K562 (cell line): ENCODE measurements at regions not wholly inside any gene's neighbourhood (a gene's known extent, or its start where the extent isn't known, plus 50 kb on each side); places are given as distances from the start of the nearest gene placed in this dataset.

Experiments
- ATAC-seq: fragments of 200-7000 bp; cut with Tn5 transposase; 3 replicates; pipeline ENCODE4 v1.9.1; 2020; ENCODE audit warnings: moderate library complexity
- BruUV-seq: library from RNA; stranded (reverse); fragments of 400-500 nt; replicated peaks from 2 replicates; lab custom pipeline; 2021; lab: Mats Ljungman, UMichigan
- CTCF ChIA-PET: fragments of 300-600 bp; formaldehyde crosslinking; extraction: SDS; loops from one replicate; lab custom pipeline; 2021; ENCODE audit warnings: low intra/inter-chr PET ratio; lab: Yijun Ruan, JAX
- POLR2A ChIA-PET: fragments of 300-600, 350-650 bp; sonication (Branson Sonifier 250); formaldehyde crosslinking; extraction: SDS; loops from one replicate; lab custom pipeline; 2021; ENCODE audit warnings: antibody characterized with exemption, inconsistent platforms; lab: Yijun Ruan, JAX
- DNase-seq, 4 experiments: peaks; one replicate each; pipeline versions ENCODE4 v3.0.0 to v3.0.0-alpha.2; 2011 to 2018; ENCODE audit warnings: low spot score in 3 of 4, mixed read lengths in 3 of 4; ENCODE audit errors: extremely low read depth in 1 of 4
- FAIRE-seq: peaks from 2 replicates; lab custom pipeline; 2011; peaks lifted over from hg19 to GRCh38; lab: Jason Lieb, UNC
- H2AFZ ChIP-seq: 2 replicates; pipeline ENCODE4 v1.6.0; 2011; ENCODE audit warnings: low read depth, low read length, control low read depth, inconsistent platforms
- H3K27ac ChIP-seq: fragments of 200-600 bp; 3 replicates; pipeline ENCODE4 v1.8.0; 2011; ENCODE audit warnings: low read depth, mild to moderate bottlenecking, control low read depth, inconsistent platforms, low read length, moderate library complexity, mixed read lengths; ENCODE audit errors: extremely low read depth
- H3K27me3 ChIP-seq, 2 experiments: fragments of 300-600 bp in 1 of 2; 2 replicates in 1 of 2; 3 replicates in 1 of 2; pipeline versions ENCODE4 v1.6.0 to v1.8.0; 2011; ENCODE audit warnings: inconsistent platforms in 2 of 2, low read length in 2 of 2, mild to moderate bottlenecking in 1 of 2, mixed read lengths in 1 of 2, moderate library complexity in 1 of 2; ENCODE audit not compliant: control insufficient read depth in 2 of 2, insufficient read depth in 2 of 2
- H3K36me3 ChIP-seq: fragments of 300-600 bp; 3 replicates; pipeline ENCODE4 v1.8.0; 2011; ENCODE audit warnings: mild to moderate bottlenecking, low read length, inconsistent platforms; ENCODE audit not compliant: control insufficient read depth, insufficient read depth
- H3K4me1 ChIP-seq, 2 experiments: fragments of 200-600 bp in 1 of 2; replicated peaks in 1 of 2; 2 replicates in 1 of 2; 3 replicates in 1 of 2; pipeline versions ENCODE4 v1.5.1 to v1.8.0; 2011; ENCODE audit warnings: inconsistent platforms in 2 of 2, low read length in 2 of 2, mild to moderate bottlenecking in 1 of 2, mixed read lengths in 1 of 2, moderate library complexity in 1 of 2; ENCODE audit not compliant: control insufficient read depth in 2 of 2, insufficient read depth in 2 of 2
- H3K4me2 ChIP-seq: 2 replicates; pipeline ENCODE4 v1.6.1; 2011; ENCODE audit warnings: low read length, control low read depth, inconsistent platforms, mixed read lengths; ENCODE audit not compliant: insufficient read depth
- H3K4me3 ChIP-seq: fragments of 200-600 bp; sonication (generic), shearing (Covaris generic); 2 replicates; pipeline ENCODE4 v1.5.1; 2016; ENCODE audit warnings: control low read depth, inconsistent platforms
- H3K79me2 ChIP-seq: fragments of 200-600 bp; 3 replicates; pipeline ENCODE4 v1.8.0; 2011; ENCODE audit warnings: low read length, inconsistent platforms; ENCODE audit not compliant: control insufficient read depth, insufficient read depth
- H3K9ac ChIP-seq, 2 experiments: 2 replicates each; pipeline versions ENCODE4 v1.6.0 to v1.6.1; 2011; ENCODE audit warnings: low read depth in 2 of 2, low read length in 2 of 2, control low read depth in 1 of 2, inconsistent platforms in 1 of 2, mild to moderate bottlenecking in 1 of 2, mixed read lengths in 1 of 2; ENCODE audit not compliant: insufficient read depth in 1 of 2
- H3K9me1 ChIP-seq: one replicate; pipeline ENCODE4 v1.6.0; 2011; ENCODE audit warnings: inconsistent platforms, mild to moderate bottlenecking, low read length, moderate library complexity; ENCODE audit not compliant: control insufficient read depth, insufficient read depth
- H3K9me3 ChIP-seq: replicated peaks from 2 replicates; pipeline ENCODE4 v1.5.1; 2011; ENCODE audit warnings: low read depth, low read length, inconsistent platforms; ENCODE audit not compliant: control insufficient read depth, insufficient read depth
- H4K20me1 ChIP-seq: replicated peaks from 2 replicates; pipeline ENCODE4 v1.6.1; 2011; ENCODE audit warnings: low read length, inconsistent platforms, mixed read lengths; ENCODE audit not compliant: control insufficient read depth, insufficient read depth
- BRF1 ChIP-seq: IDR thresholded peaks from 3 replicates; pipeline ENCODE4 v1.6.1; 2011; ENCODE audit warnings: borderline replicate concordance, mild to moderate bottlenecking; ENCODE audit not compliant: insufficient read length; ENCODE audit errors: extremely low read depth
- E2F6 ChIP-seq, 2 experiments: IDR thresholded peaks; 2 replicates each; pipeline ENCODE4 v1.6.1; 2011; ENCODE audit warnings: borderline replicate concordance in 1 of 2, control low read depth in 1 of 2, low read depth in 1 of 2, low read length in 1 of 2, mild to moderate bottlenecking in 1 of 2, mixed read lengths in 1 of 2, moderate library complexity in 1 of 2; ENCODE audit not compliant: insufficient read depth in 1 of 2, insufficient read length in 1 of 2, poor library complexity in 1 of 2, severe bottlenecking in 1 of 2; ENCODE audit errors: extremely low read depth in 1 of 2
- HDAC8 ChIP-seq: fragments of 450-650 bp; IDR thresholded peaks from 2 replicates; pipeline ENCODE4 v1.6.1; 2016; ENCODE audit warnings: mild to moderate bottlenecking, missing genetic modification characterization, moderate library complexity, missing compliant biosample characterization
- IRF1 ChIP-seq: sonication (generic); formaldehyde crosslinking; IDR thresholded peaks from 2 replicates; pipeline ENCODE4 v1.8.0; 2022; ENCODE audit warnings: missing genetic modification reagents, mild to moderate bottlenecking, borderline replicate concordance
- IRF2 ChIP-seq: sonication (generic); formaldehyde crosslinking; IDR thresholded peaks from 2 replicates; pipeline ENCODE4 v1.8.1; 2022; ENCODE audit warnings: mild to moderate bottlenecking, missing genetic modification reagents
- MEF2D ChIP-seq: conservative IDR thresholded peaks from 2 replicates; pipeline ENCODE4 v1.6.1; 2016; ENCODE audit warnings: low read depth, missing genetic modification characterization, missing compliant biosample characterization
- NCOA4 ChIP-seq: fragments of 450-650 bp; IDR thresholded peaks from 2 replicates; pipeline ENCODE4 v1.6.1; 2018; ENCODE audit warnings: mild to moderate bottlenecking; ENCODE audit not compliant: partially characterized antibody
- NONO ChIP-seq, 2 experiments: fragments of 200-400 bp in 1 of 2; fragments of 450-650 bp in 1 of 2; formaldehyde crosslinking in 1 of 2; IDR thresholded peaks; 2 replicates each; pipeline ENCODE4 v1.6.1; 2017; ENCODE audit warnings: low read depth in 2 of 2, mild to moderate bottlenecking in 2 of 2, moderate library complexity in 2 of 2, low read length in 1 of 2
- RFX5 ChIP-seq: IDR thresholded peaks from 2 replicates; pipeline ENCODE4 v1.6.1; 2011; ENCODE audit warnings: low read depth, mild to moderate bottlenecking, improper control_type of control experiment, low read length
- ZFX ChIP-seq: sonication (generic); formaldehyde crosslinking; IDR thresholded peaks from 2 replicates; pipeline ENCODE4 v1.8.0; 2022; ENCODE audit warnings: mild to moderate bottlenecking, missing genetic modification reagents, moderate library complexity
- ZNF445 ChIP-seq: fragments of 250-450 bp; sonication (Bioruptor Pico); IDR thresholded peaks from 2 replicates; pipeline ENCODE4 v1.4.0; 2020; ENCODE audit warnings: low read depth, mild to moderate bottlenecking, moderate library complexity
- ZNF764 ChIP-seq: fragments of 250-450 bp; sonication (Bioruptor Pico); IDR thresholded peaks from 2 replicates; pipeline ENCODE4 v1.4.0; 2020; ENCODE audit warnings: low read depth, mild to moderate bottlenecking, moderate library complexity
- WGBS: fragments of 100-300 bp; shearing (Covaris generic); methylation state at CpG from one replicate; pipeline ENCODE4 v1.1.6; 2016; ENCODE audit warnings: low coverage, mixed read lengths; ENCODE audit not compliant: insufficient coverage; ENCODE audit errors: missing lambda C conversion rate; 5-methylcytosine and 5-hydroxymethylcytosine counted together
- in situ Hi-C: fragments of 300-500 bp; cut with MboI; formaldehyde crosslinking; loops from 4 replicates; pipeline ENCODE4 v1.15.0; 2018; ENCODE audit warnings: inconsistent platforms, mixed read lengths
- intact Hi-C: fragments of 100-400 bp; cut with micrococcal nuclease; formaldehyde crosslinking; loops from 2 replicates; pipeline ENCODE4 v1.14.2; 2022
- TF ChIP-seq, protein P1 (sequence below): sonication (generic); formaldehyde crosslinking; IDR thresholded peaks from 2 replicates; pipeline ENCODE4 v1.8.0; 2022; ENCODE audit warnings: mild to moderate bottlenecking, missing genetic modification reagents

DNA sequence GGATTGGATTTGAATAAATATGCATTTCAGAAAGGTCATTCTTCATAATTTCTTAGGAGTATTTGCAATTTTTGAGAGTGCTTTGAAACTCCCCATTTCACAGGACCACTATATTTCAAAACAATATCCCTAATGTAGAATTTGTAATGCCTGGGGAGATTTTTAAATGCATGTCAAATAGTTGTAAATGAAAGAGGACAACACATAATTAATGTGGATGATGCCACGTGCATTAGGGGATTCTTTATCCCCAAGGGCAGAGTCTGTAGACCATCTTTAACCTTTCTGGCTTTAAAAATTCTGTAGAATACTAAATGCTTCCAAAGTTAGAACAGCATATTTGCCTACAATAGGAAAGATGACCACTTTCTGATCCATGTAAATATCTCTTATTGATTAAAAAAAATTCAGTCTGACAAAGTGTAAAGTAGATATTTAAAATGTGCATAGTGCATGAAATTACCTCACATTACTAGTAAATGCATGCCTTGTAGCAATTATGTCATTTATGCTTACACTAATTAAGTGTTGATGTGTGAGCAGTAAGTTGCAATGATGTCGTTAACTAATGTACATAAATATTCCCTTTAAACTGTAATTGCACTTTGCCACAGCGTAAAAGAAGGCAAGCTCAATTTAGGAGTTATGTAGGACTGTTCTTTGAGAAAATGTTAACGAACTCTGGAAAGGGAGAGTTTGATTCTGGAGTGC is 416.1 kb downstream of the PSAT1 start:
- ATAC-seq, result no peak
- intact Hi-C loops, result no loop called here
- no TSS peak for BruUV-seq

More for the DNA sequence above, 416.1 kb downstream of the PSAT1 start:
- no peaks in the 10 kb centered on the region for H3K36me3 ChIP-seq
- FAIRE-seq (no peak), DNase-seq (no peak)
- H3K9me3 ChIP-seq, result no peaks in the 10 kb centered on the region
- no peaks in the 10 kb centered on the region for H3K27me3 ChIP-seq
- WGBS, result 0% methylated on average over 4 of the region's 4 CpGs
- H3K4me1 ChIP-seq, result no peaks in the 10 kb centered on the region
- no peaks in the 10 kb centered on the region for H3K9me1 ChIP-seq
- no peaks in the 10 kb centered on the region for H4K20me1 ChIP-seq
- no peak for TF ChIP-seq NCOA4
- no peak for TF ChIP-seq NONO (IDR thresholded peaks at IDR 0.05; ENCODE audit: low read depth in 2 of 2, low read length in 1 of 2)
- no peak for TF ChIP-seq ZNF764 (CRISPR knock-in tag)
- TF ChIP-seq ZNF445, result no peak
- TF ChIP-seq, protein P1, sequence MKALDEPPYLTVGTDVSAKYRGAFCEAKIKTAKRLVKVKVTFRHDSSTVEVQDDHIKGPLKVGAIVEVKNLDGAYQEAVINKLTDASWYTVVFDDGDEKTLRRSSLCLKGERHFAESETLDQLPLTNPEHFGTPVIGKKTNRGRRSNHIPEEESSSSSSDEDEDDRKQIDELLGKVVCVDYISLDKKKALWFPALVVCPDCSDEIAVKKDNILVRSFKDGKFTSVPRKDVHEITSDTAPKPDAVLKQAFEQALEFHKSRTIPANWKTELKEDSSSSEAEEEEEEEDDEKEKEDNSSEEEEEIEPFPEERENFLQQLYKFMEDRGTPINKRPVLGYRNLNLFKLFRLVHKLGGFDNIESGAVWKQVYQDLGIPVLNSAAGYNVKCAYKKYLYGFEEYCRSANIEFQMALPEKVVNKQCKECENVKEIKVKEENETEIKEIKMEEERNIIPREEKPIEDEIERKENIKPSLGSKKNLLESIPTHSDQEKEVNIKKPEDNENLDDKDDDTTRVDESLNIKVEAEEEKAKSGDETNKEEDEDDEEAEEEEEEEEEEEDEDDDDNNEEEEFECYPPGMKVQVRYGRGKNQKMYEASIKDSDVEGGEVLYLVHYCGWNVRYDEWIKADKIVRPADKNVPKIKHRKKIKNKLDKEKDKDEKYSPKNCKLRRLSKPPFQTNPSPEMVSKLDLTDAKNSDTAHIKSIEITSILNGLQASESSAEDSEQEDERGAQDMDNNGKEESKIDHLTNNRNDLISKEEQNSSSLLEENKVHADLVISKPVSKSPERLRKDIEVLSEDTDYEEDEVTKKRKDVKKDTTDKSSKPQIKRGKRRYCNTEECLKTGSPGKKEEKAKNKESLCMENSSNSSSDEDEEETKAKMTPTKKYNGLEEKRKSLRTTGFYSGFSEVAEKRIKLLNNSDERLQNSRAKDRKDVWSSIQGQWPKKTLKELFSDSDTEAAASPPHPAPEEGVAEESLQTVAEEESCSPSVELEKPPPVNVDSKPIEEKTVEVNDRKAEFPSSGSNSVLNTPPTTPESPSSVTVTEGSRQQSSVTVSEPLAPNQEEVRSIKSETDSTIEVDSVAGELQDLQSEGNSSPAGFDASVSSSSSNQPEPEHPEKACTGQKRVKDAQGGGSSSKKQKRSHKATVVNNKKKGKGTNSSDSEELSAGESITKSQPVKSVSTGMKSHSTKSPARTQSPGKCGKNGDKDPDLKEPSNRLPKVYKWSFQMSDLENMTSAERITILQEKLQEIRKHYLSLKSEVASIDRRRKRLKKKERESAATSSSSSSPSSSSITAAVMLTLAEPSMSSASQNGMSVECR (CRISPR knock-in tag), result no peak
- no peak for TF ChIP-seq IRF2 (CRISPR knock-in tag)
- TF ChIP-seq BRF1, result no peak
- TF ChIP-seq RFX5, result no peak
- TF ChIP-seq ZFX (CRISPR knock-in tag), result no peak
- no peak for TF ChIP-seq MEF2D (tag)
- no peak for TF ChIP-seq IRF1 (CRISPR knock-in tag)
- TF ChIP-seq HDAC8 (tag), result no peak
- no peak for TF ChIP-seq E2F6 (IDR thresholded peaks at IDR 0.05; ENCODE audit: borderline replicate concordance in 1 of 2, extremely low read depth in 1 of 2, insufficient read depth in 1 of 2, insufficient read length in 1 of 2, low read depth in 1 of 2, low read length in 1 of 2, poor library complexity in 1 of 2, severe bottlenecking in 1 of 2)
- POLR2A ChIA-PET, result no interaction called here
- H3K79me2 ChIP-seq, result no peaks in the 10 kb centered on the region
- no peak overlapping the region for H3K27ac ChIP-seq
- H3K4me3 ChIP-seq, result no peak overlapping the region
- H2AFZ ChIP-seq, result no peak overlapping the region
- in situ Hi-C loops, result no loop called here
- H3K4me2 ChIP-seq, result no peak overlapping the region
- CTCF ChIA-PET, result no interaction called here
- no peak overlapping the region for H3K9ac ChIP-seq
